ENCODE measurements at regions not wholly inside any gene's neighbourhood (a gene's known extent, or its start where the extent isn't known, plus 50 kb on each side); places are given as distances from the start of the nearest gene placed in this dataset.

DNA sequence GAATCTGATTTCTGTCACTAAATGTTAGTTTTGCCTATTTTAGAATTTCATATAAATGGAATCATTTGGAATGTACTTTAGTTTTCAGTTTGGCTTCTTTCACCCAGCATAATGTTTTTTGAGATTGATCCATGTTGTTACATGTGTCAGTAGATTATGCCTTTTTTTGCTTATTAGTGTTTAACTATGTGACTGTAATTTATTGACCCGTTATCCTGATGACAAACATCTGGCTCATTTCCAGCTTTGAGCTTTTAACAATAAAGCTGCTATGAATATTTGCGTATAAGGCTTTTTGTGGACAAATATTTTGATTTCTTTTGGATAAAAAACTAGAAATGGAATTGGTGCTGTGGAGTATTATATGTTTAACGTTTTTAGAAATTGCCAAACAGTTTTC, 254.5 kb upstream of the CFAP20DC start:
- FAIRE-seq (no peak), DNase-seq (ENCODE audit: low read depth) (no peak)
- TF ChIP-seq, protein P1, sequence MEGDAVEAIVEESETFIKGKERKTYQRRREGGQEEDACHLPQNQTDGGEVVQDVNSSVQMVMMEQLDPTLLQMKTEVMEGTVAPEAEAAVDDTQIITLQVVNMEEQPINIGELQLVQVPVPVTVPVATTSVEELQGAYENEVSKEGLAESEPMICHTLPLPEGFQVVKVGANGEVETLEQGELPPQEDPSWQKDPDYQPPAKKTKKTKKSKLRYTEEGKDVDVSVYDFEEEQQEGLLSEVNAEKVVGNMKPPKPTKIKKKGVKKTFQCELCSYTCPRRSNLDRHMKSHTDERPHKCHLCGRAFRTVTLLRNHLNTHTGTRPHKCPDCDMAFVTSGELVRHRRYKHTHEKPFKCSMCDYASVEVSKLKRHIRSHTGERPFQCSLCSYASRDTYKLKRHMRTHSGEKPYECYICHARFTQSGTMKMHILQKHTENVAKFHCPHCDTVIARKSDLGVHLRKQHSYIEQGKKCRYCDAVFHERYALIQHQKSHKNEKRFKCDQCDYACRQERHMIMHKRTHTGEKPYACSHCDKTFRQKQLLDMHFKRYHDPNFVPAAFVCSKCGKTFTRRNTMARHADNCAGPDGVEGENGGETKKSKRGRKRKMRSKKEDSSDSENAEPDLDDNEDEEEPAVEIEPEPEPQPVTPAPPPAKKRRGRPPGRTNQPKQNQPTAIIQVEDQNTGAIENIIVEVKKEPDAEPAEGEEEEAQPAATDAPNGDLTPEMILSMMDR (IDR thresholded peaks at IDR 0.05; ENCODE audit: insufficient read depth, low read length, severe bottlenecking): no peak
- Histone ChIP-seq H3K36me3 (ENCODE audit: control insufficient read depth, insufficient read depth, low read length) (no peaks in the 10 kb centered on the region), H3K27me3 (ENCODE audit: control insufficient read depth, insufficient read depth, low read length) (no peaks in the 10 kb centered on the region), H3K4me3 (ENCODE audit: low read depth, low read length) (no peak overlapping the region)

DNA sequence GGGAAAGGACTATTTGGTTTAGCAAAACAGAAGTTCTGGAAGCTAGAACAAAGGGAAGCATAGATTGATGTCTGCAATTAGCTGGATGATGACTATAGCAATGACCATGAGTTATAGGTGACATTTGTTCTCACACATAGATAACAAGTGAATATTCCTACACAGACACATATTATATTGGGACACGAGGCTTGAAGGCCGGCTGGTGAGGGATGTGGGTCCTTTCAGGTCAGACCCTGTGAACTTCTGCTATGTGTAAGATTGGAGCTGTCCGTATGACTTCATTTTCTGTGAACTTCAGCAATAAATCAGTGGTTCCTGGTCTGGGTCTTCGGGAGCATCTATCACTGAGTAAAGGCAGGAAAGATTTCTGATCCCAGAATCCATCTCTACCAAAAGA, 253.6 kb upstream of the CFAP20DC start:
- no peaks in the 10 kb centered on the region for H3K27me3 ChIP-seq (ENCODE audit: control insufficient read depth, insufficient read depth, low read length)
- no peak overlapping the region for H3K4me3 ChIP-seq (ENCODE audit: low read depth, low read length)
- DNase-seq (ENCODE audit: low read depth) (no peak), FAIRE-seq (no peak)
- TF ChIP-seq, protein P1 (IDR thresholded peaks at IDR 0.05; ENCODE audit: insufficient read depth, low read length, severe bottlenecking): no peak
- no peaks in the 10 kb centered on the region for H3K36me3 ChIP-seq (ENCODE audit: control insufficient read depth, insufficient read depth, low read length)

DNA sequence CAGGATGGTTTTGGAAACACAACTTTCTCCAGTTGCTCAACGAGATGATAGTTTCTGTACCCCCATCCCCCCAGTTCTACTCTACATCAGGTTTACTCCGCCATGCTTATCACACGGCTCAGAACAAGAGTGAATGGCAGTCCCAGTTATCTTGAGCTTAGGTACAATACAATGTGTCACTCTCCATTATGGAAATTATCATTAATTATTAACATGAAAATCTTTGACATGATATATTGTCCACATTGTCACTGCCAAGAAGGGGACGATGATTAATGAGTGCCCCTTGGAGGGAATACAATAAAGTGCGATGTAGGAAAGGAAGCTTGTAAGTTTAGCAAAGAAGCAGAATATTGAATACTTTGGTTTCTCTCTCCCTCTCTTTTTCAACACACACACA, 252.6 kb upstream of the CFAP20DC start:
- H3K4me3 ChIP-seq (ENCODE audit: low read depth, low read length): no peak overlapping the region

DNA sequence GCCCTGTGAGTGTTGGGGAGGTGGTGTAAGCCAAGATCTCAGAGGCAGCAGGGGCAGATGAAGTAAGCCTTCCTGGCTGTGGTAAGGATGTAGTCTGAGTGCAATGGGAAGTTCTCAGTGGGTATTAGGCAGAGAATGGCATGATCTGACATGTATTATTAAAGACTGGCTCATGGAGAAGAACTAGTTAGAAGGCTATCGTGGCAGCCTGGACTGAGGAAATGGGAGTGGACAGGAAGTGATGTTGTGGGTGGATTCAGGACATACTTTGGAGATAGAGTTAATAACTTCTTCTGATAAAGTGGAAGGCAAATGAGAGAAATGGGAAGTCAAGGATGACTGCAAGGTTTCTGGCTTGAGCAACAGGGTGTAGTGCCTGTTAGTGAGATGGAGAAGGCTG, 250.9 kb upstream of the CFAP20DC start:
- Histone ChIP-seq H3K36me3 (ENCODE audit: control insufficient read depth, insufficient read depth, low read length) (no peaks in the 10 kb centered on the region), H3K27me3 (ENCODE audit: control insufficient read depth, insufficient read depth, low read length) (no peaks in the 10 kb centered on the region), H3K4me3 (ENCODE audit: low read depth, low read length) (no peak overlapping the region)
- DNase-seq (ENCODE audit: low read depth) (peak; percentile 99), FAIRE-seq (peak; percentile 58)
- TF ChIP-seq, protein P1 (IDR thresholded peaks at IDR 0.05; ENCODE audit: insufficient read depth, low read length, severe bottlenecking): no peak

More for the DNA sequence above, 252.6 kb upstream of the CFAP20DC start:
- H3K27me3 ChIP-seq (ENCODE audit: control insufficient read depth, insufficient read depth, low read length): no peaks in the 10 kb centered on the region
- TF ChIP-seq, protein P1 (IDR thresholded peaks at IDR 0.05; ENCODE audit: insufficient read depth, low read length, severe bottlenecking): no peak
- DNase-seq (ENCODE audit: low read depth): no peak
- H3K36me3 ChIP-seq (ENCODE audit: control insufficient read depth, insufficient read depth, low read length): no peaks in the 10 kb centered on the region
- FAIRE-seq: no peak

DNA sequence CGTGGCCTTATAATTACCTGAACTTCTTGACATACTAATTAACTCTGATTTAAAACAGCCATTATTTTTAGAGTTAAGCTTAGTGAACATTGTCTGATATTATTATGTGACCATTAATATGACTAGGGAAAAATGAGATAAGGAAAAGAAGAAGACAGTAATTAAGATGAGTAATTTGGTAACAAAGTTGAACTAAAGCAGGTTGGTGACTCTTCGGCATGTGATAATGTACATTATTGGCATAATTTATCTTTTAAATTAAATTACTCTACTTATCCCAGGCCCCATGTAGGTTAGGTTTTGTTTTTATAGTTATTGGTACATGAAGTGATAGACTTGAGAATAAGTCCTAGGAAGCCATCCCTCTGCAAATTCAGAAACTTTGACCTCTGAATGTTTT, 249.7 kb upstream of the CFAP20DC start:
- FAIRE-seq (no peak), DNase-seq (ENCODE audit: low read depth) (no peak)
- no peaks in the 10 kb centered on the region for H3K27me3 ChIP-seq (ENCODE audit: control insufficient read depth, insufficient read depth, low read length)
- no peaks in the 10 kb centered on the region for H3K36me3 ChIP-seq (ENCODE audit: control insufficient read depth, insufficient read depth, low read length)
- no peak overlapping the region for H3K4me3 ChIP-seq (ENCODE audit: low read depth, low read length)
- TF ChIP-seq, protein P1 (IDR thresholded peaks at IDR 0.05; ENCODE audit: insufficient read depth, low read length, severe bottlenecking): no peak

DNA sequence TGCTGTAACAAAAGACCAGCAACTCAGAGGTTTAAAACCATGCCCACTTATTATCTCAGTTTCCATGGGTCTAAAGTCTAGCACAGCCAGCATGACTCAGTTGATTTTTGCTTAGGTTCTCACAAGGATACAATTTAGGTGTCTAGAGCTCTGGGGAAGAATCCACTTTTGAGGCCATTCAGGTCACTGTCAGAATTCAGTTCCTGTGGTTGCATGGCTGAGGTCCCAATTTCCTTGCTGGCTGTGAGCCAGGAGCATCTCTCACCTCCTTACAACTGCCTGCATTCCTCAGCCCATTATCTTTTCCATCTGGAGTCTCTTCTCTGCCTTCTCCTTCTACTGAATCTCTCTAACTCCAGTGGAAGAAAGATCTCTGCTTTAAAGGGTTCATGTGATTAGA, 240.5 kb upstream of the CFAP20DC start:
- Histone ChIP-seq H3K36me3 (ENCODE audit: control insufficient read depth, insufficient read depth, low read length) (no peaks in the 10 kb centered on the region), H3K27me3 (ENCODE audit: control insufficient read depth, insufficient read depth, low read length) (no peaks in the 10 kb centered on the region), H3K4me3 (ENCODE audit: low read depth, low read length) (no peak overlapping the region)
- TF ChIP-seq, protein P1 (IDR thresholded peaks at IDR 0.05; ENCODE audit: insufficient read depth, low read length, severe bottlenecking): no peak
- DNase-seq (ENCODE audit: low read depth): peak; percentile 28
- peak; percentile 52 for FAIRE-seq
